ENCODE measurements at regions not wholly inside any gene's neighbourhood (a gene's known extent, or its start where the extent isn't known, plus 50 kb on each side); places are given as distances from the start of the nearest gene placed in this dataset.

- Histone ChIP-seq H2BK15ac (ENCODE audit: low read depth, low read length) (no peak overlapping the region), H3K36me3 (ENCODE audit: control insufficient read depth, insufficient read depth, low read length) (no peaks in the 10 kb centered on the region), H3K9me3 (ENCODE audit: control insufficient read depth, insufficient read depth, low read length) (no peaks in the 10 kb centered on the region), H3K14ac (replicated peaks; ENCODE audit: low read depth, low read length) (no peak overlapping the region), H4K5ac (ENCODE audit: low read depth, low read length) (no peak overlapping the region), H3K4me2 (ENCODE audit: low read depth, low read length) (no peak overlapping the region), H2AK9ac (replicated peaks; ENCODE audit: low read depth, low read length, poor library complexity) (no peak overlapping the region), H2AK5ac (ENCODE audit: low read depth, low read length) (no peak overlapping the region), H3K79me1 (ENCODE audit: low read depth in 1 of 2, low read length in 2 of 2) (no peaks in the 10 kb centered on the region), H2BK5ac (ENCODE audit: low read depth, low read length, poor library complexity, severe bottlenecking) (no peak overlapping the region), H4K8ac (ENCODE audit: low read depth in 2 of 2, low read length in 2 of 2) (no peak overlapping the region), H3K4me1 (ENCODE audit: control insufficient read depth, insufficient read depth, low read length) (no peaks in the 10 kb centered on the region), H2BK120ac (ENCODE audit: low read depth, low read length) (no peak overlapping the region), H2AFZ (replicated peaks; ENCODE audit: low read length, poor library complexity) (no peak overlapping the region), H4K91ac (ENCODE audit: insufficient read depth, low read depth, low read length) (no peak overlapping the region), H3K23ac (ENCODE audit: low read depth, low read length) (no peak overlapping the region), H3K27me3 (ENCODE audit: control insufficient read depth, insufficient read depth, low read length) (no peaks in the 10 kb centered on the region), H3K4me3 (ENCODE audit: insufficient read depth, low read depth, low read length) (no peak overlapping the region), H3K9ac (ENCODE audit: low read depth, low read length) (no peak overlapping the region), H3K18ac (ENCODE audit: low read depth, low read length) (no peak overlapping the region), H3K4ac (ENCODE audit: low read depth, low read length) (no peak overlapping the region), H4K20me1 (ENCODE audit: insufficient read depth, low read length) (no peaks in the 10 kb centered on the region), H3K9me1 (ENCODE audit: insufficient read depth, low read length) (no peaks in the 10 kb centered on the region), H2BK20ac (ENCODE audit: low read depth, low read length) (no peak overlapping the region), H3K27ac (ENCODE audit: insufficient read depth, low read length) (no peak overlapping the region), H3K56ac (ENCODE audit: extremely low read depth, insufficient read depth, low read length) (no peak overlapping the region)
- no peak for DNase-seq
- BruUV-seq (replicated peaks): no TSS peak
- POLR2A ChIA-PET (ENCODE audit: unreplicated experiment): no interaction called here
- dilution Hi-C loops (cut with HindIII; ENCODE audit: low sequenced_read_pairs, unreplicated experiment): no loop called here
- CTCF ChIA-PET: interaction anchor here (0.6 kb wide), 1 partner anchor 234 kb away, joined by 4 read pairs; no protein-coding TSS in a partner anchor
- TF ChIP-seq RCOR1 (IDR thresholded peaks at IDR 0.05; ENCODE audit: insufficient replicate concordance, low read length) (no peak), RFX5 (IDR thresholded peaks at IDR 0.05; ENCODE audit: low read depth, low read length) (no peak), SMC3 (IDR thresholded peaks at IDR 0.05; ENCODE audit: low read depth, low read length) (no peak)
- in situ Hi-C loops (cut with MboI; ENCODE audit: low sequenced_read_pairs): no loop called here
- no CpG with 5 or more reads among the region's 1 CpG for WGBS, 2 experiments (ENCODE audit: extremely low coverage in 2 of 2, insufficient read length in 1 of 2)
- ATAC-seq (ENCODE audit: low read depth): no peak
- intact Hi-C loops (cut with micrococcal nuclease): no loop called here
Measured at GRCh38 chr10:111171183-111171582, 94.4 kb downstream of the ADRA2A start.
